ENCODE measurements at regions not wholly inside any gene's neighbourhood (a gene's known extent, or its start where the extent isn't known, plus 50 kb on each side); places are given as distances from the start of the nearest gene placed in this dataset.
"Not testable (repeated sequence)": the region's sequence is repeated elsewhere in the genome, so short reads cannot be mapped to it uniquely, and the experiment has no call there.

DNA sequence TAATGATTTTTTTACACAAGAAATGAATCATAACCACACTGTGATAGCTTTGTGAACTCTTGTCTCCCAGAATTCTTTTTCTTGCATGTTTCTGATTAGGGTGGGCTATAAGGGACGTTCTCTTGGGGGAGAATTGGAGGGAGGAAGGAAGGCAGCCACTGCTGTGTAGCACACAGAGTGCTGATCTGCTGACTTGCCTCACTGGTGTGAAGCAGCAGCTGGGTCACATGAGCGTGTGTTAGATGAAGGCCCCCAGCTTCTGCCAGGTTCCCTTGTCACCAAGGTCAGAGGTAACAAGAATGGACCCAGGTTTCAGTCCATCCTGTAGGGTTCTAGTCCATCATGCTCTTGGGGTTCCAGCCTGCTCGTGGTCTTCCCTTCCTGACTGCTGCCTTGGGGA, 107.4 kb upstream of the GLI2 start:
- DNase-seq (ENCODE audit: low spot score): no peak

GRCh38 chr2:120629241-120629895, 106.3 kb upstream of the GLI2 start:
- no peak for DNase-seq (ENCODE audit: low spot score)

DNA sequence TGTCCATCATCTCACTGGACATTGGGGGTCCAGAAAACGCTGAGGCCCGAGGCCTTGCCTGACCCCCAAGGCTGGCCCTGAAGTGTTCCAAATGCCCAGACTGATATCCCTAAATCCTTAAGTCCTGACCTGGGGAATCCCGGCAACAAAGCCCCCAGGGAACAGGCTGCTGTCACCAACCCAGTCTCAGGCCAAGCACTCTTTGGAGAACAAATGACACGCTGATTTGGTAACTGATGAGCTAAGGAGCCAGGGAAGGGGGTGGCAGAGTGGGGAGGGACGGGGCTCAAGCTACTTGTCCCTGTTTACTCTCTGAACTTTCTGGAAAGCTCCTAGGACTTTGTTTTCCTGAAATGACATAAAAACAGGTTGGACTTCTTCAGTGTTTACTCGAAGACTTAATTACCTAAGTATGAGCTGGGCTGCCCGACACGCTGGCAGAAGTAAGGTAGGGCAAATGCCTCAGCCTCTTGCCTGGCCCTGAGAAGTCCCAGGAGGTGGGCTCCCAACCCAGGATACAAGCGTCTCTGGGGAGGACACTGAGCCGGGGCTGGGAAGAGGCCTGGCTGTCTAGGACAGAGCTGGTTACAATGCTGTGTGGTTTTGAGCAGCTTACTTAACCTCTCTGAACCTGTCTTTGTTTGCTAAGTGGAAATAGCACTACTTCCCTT, 105.5 kb upstream of the GLI2 start:
- no peak for DNase-seq (ENCODE audit: low spot score)

- no peak for DNase-seq (ENCODE audit: low spot score)
These were observed 104.4 kb upstream of the GLI2 start for GRCh38 chr2:120631236-120631635.

DNA sequence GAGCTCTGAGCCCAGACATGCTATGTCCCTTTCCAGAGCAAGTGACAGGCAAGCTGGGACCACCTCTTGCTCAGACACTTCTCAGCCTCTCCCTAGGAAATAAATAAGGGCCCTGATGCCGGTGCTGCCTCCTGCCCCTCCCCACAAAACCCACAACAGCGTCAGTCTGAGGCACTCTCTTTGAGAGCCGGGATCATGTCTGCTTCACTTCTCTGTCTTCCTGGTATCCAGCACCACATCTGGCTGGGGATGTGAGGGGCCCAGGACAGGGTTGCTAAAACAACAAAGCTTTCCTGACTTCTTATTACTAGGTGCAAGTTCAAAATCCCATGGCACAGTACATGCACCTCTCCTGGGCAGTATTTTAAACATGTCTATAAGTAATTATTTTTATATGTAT, 103.9 kb upstream of the GLI2 start:
- DNase-seq (ENCODE audit: low spot score): no peak

DNA sequence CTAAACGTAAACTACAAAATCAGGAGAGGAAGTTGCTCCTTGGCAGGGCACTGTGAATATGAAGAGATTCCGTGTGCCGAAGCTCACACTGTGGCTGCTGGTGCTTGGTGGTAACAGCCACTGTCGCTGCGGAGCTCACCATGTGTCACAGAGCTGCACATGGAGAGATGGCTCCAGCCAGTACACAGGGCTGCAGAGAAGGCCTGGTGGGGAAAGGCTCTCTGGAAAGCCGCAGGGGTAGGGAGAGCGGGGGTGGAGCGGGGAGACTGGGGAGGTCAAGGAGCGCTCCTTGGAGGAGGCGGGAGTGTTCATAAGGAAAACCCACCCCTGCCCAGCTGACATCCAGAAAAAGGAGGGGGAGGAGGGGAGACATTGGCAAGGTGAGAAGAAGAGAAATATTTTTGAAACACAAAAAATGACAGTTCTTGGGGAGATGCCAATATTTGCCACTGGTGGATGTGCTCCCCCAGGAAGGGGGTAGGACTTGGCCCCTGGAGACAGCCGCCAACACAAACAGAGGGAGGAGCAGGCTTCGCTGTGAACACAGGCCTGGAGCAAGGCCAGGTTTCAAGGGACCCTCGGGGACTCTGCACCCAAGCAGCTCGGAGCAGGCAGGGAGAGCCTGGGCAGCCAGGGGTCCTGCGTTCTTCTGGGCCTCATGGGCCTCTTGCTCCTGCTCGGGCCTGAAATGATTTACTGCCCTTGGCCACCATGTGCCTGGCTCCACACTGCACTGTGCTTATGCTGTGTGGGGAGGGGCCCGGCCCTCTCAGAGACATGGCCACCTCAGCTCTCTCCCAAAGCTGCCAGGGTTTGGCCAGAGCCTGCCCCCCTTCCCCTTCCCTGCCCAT, 102.6 kb upstream of the GLI2 start:
- DNase-seq (ENCODE audit: low spot score): no peak

- no peak for DNase-seq (ENCODE audit: low spot score)
These were observed 101.1 kb upstream of the GLI2 start for GRCh38 chr2:120634533-120634932.

GRCh38 chr2:120635146-120635545, 100.5 kb upstream of the GLI2 start:
- no peak for DNase-seq (ENCODE audit: low spot score)

DNA sequence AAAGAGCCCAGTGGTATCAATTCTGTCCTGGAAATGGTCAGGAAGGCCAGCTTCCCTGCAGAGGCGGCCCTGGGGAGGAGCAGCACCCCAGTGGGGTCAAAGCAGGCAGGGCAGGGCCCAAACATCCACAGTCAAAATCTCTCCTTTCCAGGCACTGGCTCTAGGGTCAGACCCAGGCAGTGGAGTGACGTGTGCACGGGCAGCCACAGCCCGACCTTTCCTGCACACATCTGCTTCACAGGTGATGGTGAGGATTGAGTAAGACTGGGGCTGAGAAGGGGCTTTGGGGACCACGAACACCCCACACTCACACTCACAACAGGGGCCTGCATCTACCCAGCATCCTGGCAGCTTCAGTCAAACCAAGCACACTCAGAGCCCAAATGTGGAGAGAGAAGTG, 97.8 kb upstream of the GLI2 start:
- DNase-seq (ENCODE audit: low spot score): no peak

- DNase-seq (ENCODE audit: low spot score): no peak
These were observed 97.2 kb upstream of the GLI2 start for GRCh38 chr2:120638450-120638849.

DNA sequence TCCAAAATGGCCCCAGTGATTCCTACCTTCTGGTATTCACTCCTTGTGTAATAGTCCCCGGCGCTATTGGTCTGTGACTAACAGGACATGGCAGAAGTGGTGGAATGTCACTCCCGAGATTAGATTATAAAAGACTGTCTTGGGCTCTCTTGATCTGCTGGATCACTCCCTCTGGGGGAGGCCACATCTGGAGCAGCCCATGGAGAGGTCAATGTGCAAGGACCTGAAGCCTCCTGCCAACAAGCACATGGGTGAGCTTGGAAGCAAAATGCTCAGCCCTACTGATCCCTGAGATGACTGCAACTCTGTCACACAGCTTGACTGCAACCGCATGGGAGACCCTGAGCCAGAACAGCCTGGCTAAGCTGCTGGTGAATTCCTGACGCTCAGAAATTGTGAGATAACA, 94.3 kb upstream of the GLI2 start:
- DNase-seq (ENCODE audit: low spot score): peak; percentile 57

DNA sequence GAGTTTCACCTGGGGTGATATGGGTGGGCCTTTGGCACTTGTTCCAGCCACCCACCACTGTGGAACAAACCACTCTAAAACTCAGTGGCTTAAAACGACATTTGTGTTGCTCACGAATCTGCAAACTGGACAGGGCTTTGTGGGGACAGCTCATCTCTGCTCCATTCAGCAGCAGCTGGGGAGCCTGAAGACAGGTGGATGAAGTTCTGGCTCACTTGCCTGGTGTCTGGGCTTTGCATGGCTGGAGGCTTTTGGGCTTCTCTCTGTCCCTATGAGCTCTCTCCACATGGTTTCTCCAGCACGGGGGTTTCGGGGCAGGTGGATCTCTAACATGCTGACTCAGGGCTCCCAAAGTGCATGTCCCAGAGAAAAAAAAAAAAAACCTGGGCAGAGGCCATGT, 93.0 kb upstream of the GLI2 start:
- DNase-seq (ENCODE audit: low spot score): no peak

DNA sequence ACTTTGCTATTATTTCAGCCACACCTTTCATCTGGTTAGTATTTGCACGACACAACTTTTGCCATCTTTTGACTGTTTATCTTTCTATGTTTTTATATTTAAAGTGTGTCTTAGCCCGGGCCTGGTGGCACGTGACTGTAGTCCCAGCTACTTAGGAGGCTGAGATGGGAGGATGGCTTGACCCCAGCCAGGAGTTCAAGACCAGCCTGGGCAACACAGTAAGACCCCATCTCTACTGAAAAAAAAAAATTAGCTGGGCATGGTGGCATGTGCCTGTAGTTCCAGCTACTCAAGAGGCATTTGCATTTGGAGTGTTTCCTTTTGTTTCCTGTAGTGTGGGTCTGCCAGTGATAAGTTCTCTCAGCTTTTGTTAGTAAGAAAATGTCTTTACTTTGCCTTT, 88.7 kb upstream of the GLI2 start:
- no peak for DNase-seq (ENCODE audit: low spot score)

- peak; percentile 40 for DNase-seq (ENCODE audit: low spot score)
These were observed 88.2 kb upstream of the GLI2 start for GRCh38 chr2:120647487-120647886.

- DNase-seq (ENCODE audit: low spot score): not testable (repeated sequence)
These were observed 86.3 kb upstream of the GLI2 start for GRCh38 chr2:120649381-120649780.

DNA sequence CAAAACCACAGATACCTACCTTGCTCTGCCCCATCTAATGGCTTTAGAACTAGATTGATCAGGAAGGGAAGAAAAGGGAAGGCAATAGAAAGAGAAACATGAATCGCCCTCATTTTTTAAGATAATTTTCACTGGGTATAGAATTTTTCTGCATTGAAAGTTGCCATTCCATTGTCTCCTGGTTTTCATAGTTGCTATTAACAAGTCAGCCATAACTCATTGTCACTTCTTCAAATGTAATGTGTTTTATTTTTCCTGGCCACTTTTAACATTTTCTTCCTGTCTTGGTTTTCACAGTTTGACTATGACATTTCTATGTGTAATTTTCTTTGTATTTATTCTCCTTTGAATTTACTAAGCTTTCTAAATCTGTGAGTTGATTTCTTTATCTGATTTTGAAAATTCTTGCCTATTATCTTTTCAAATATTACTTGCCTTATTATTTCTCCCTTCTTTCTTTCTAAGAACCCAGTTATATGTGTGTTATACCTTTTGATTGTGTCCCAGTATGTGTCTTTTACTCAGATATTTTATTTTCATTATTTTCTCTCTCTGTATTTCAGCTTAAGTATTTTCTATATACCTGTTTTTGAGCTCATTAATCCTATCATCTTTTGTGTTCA, 85.5 kb upstream of the GLI2 start:
- no peak for DNase-seq (ENCODE audit: low spot score)

DNA sequence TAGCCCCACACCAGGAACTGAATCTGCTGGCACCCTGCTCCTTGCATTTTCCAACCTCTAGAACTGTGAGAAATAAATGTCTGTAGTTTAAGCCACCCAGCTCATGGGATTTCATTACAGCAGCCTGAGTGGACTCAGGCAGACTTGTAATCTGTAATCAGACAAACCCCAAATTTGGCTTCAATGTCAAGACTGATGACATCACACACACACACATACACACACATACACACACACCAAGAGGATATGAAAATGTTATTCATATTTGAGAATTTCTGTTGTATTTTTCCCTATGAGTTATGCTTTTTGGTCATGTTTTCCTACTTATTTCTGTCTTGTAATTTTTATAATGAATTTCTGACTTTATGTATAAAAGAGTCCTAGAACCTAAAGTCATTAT, 83.8 kb upstream of the GLI2 start:
- DNase-seq (ENCODE audit: low spot score): no peak

- no peak for DNase-seq (ENCODE audit: low spot score)
These were observed 82.6 kb upstream of the GLI2 start for GRCh38 chr2:120653046-120653445.

DNA sequence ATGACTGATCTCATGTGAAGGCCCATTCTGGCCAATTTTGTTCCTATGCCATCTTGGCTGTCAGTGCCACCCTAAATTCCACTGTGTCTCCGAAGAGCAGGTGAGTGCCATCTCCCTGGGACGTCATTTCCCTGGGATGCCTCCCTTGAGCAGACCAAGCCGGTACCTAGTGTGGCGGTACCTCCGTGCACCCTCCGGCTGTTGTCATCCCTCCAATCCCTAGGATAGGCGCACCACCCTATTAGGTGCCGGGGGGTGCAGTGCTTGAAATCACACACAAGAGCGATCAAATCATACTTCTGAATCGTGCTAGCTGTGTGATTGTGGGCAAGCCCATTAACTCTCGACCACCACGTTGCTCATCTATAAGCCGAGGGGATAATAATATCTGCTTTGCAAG, 81.8 kb upstream of the GLI2 start:
- DNase-seq (ENCODE audit: low spot score): no peak

GRCh38 chr2:120654381-120655134, 81.1 kb upstream of the GLI2 start:
- no peak for DNase-seq (ENCODE audit: low spot score)

DNA sequence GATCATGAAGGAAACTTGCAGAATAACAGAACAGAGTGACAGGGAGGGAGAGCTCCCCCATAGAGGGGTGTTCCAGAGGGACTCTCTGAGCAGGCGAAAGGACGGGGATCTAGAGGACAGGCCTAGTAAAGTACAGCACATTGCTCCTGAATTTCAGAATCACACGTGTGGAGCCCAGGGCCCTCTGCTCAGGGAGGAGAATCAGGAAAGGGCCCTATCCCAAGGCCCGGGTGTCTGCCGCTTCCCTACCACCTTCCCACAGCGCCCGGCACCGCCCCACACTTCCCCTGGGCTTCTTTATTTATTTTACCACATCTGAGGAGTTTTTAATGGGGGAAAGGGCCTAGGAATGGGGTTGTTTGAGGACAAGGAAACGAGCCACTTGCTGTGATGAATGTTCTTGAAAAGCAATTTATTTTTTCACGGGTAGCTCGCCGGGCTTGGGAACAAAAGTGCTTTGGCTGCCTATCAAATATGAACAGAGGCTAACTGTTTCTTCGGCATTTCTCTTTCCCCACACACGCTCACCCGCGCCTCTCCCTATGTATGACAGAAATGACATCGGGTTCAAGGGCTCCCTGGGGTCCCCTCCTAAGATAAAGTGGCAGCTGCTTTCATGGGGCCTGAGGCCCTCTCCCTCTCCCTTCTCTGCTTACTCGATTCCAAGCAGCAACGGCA, 79.3 kb upstream of the GLI2 start:
- DNase-seq (ENCODE audit: low spot score): no peak
